ACHN (cell line): ENCODE measurements at regions not wholly inside any gene's neighbourhood (a gene's known extent, or its start where the extent isn't known, plus 50 kb on each side); places are given as distances from the start of the nearest gene placed in this dataset.

Experiments used
- DNase-seq: peaks from one replicate; pipeline ENCODE4 v3.0.0-alpha.2; 2015
- in situ Hi-C: cut with HindIII; loops from 2 replicates; pipeline ENCODE4 v1.10.0; 2017; ENCODE audit warnings: low sequenced_read_pairs, low pct_ligation_motif_present, low pct_unique_long_range_greater_than_20kb

DNA sequence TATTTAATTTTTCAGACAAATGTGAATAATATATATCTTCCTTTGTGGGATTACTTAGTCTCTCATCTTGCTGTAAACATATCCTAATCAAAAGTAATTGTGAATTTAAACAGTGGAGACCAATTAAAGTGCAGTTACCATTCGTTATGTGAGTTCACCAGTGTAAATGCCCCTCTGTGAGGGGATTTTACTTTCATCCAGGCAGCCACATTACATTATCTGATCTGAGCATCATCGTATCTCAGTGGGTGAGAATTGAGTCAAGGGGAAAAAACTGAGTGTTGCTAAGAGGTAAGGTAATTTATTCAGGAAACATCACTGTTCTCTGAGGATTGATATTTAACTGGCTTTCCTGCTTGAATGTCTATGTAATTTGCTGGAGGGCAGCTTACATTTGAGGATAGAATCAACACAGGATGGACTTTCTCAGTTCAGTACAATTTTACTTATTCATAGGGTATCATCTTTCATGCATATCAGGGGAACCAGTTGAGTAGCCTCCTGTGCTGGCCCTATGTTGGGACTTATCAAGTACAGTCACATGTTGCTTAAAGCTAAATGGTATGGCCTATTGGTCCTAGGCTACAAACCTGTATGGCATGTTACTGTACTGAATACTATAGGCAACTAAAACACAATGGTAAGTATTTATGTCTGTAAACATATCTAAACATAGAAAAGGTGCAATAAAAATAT is 219.7 kb downstream of the CD47 start:
- DNase-seq = no peak
- in situ Hi-C loops = no loop called here

- no peak for DNase-seq
- in situ Hi-C loops = no loop called here
Observed at GRCh38 chr3:107870096-107870495, 220.7 kb downstream of the CD47 start.

GRCh38 chr3:107868449-107868848 is 222.4 kb downstream of the CD47 start:
- DNase-seq = no peak
- in situ Hi-C loops = no loop called here

DNA sequence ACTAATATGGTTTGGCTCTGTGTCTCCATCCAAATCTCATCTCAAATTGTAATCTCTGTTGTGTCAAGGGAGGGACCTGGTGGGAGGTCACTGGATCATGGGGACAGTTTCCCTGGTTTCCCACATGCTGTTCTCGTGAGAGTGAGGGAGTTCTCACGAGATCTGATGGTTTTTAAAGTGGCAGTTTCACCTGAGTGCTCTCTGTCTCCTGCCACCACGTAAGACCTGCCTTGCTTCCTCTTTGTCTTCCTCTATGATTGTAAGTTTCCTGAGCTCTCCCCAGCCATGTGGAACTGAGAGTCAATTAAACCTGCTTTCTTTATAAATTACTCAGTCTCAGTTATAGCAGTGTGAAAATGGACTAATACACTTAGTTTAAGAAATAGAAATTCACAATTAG is 228.9 kb downstream of the CD47 start:
- no peak for DNase-seq
- in situ Hi-C loops = no loop called here

- DNase-seq = no peak
- in situ Hi-C loops = no loop called here
Observed at GRCh38 chr3:107861422-107861821, 229.4 kb downstream of the CD47 start.
